HepG2 (cell line): ENCODE measurements at regions not wholly inside any gene's neighbourhood (a gene's known extent, or its start where the extent isn't known, plus 50 kb on each side); places are given as distances from the start of the nearest gene placed in this dataset.

Source experiments
- ATAC-seq: fragments of 200-7000 bp; cut with Tn5 transposase; 3 replicates; pipeline ENCODE4 v1.9.1; 2020; ENCODE audit warnings: mild to moderate bottlenecking, moderate library complexity
- BruUV-seq: library from RNA; stranded (reverse); fragments of 400-500 nt; replicated peaks from 2 replicates; lab custom pipeline; 2021; lab: Mats Ljungman, UMichigan
- CTCF ChIA-PET: fragments of 300-600 bp; formaldehyde crosslinking; extraction: SDS; loops from one replicate; lab custom pipeline; 2021; ENCODE audit warnings: low total read pairs, inconsistent platforms, low intra/inter-chr PET ratio; lab: Yijun Ruan, JAX
- POLR2A ChIA-PET: fragments of 350-600 bp; sonication (Branson Sonifier 250); formaldehyde crosslinking; loops from one replicate; lab custom pipeline; 2020; ENCODE audit warnings: antibody characterized with exemption, inconsistent platforms; lab: Yijun Ruan, JAX
- DNase-seq: peaks from one replicate; pipeline ENCODE4 v3.0.0-alpha.2; 2015; ENCODE audit warnings: low spot score
- FAIRE-seq: peaks from 3 replicates; lab custom pipeline; 2011; peaks lifted over from hg19 to GRCh38; lab: Jason Lieb, UNC
- H2AFZ ChIP-seq: one replicate; pipeline ENCODE4 v1.6.1; 2011; ENCODE audit warnings: low read length, inconsistent platforms
- H3K27ac ChIP-seq: fragments of 300-600 bp; 3 replicates; pipeline ENCODE4 v1.8.0; 2011; ENCODE audit warnings: mixed run types, mild to moderate bottlenecking, mixed read lengths, low read length, inconsistent platforms; ENCODE audit not compliant: insufficient read depth; ENCODE audit errors: extremely low read length
- H3K27me3 ChIP-seq, 2 experiments: fragments of 200-600 bp in 1 of 2; 2 replicates in 1 of 2; 3 replicates in 1 of 2; pipeline versions ENCODE4 v1.6.0 to v1.8.0; 2011; ENCODE audit warnings: low read length in 2 of 2, mild to moderate bottlenecking in 2 of 2, moderate library complexity in 2 of 2, inconsistent platforms in 1 of 2; ENCODE audit not compliant: insufficient read depth in 2 of 2, control insufficient read depth in 1 of 2
- H3K36me3 ChIP-seq, 2 experiments: fragments of 200-600 bp in 1 of 2; replicated peaks in 1 of 2; 2 replicates in 1 of 2; 3 replicates in 1 of 2; pipeline versions ENCODE4 v1.5.1 to v1.8.0; 2011; ENCODE audit warnings: low read length in 2 of 2, inconsistent platforms in 1 of 2; ENCODE audit not compliant: insufficient read depth in 2 of 2, control insufficient read depth in 1 of 2
- H3K4me1 ChIP-seq: 2 replicates; pipeline ENCODE4 v1.5.1; 2012; ENCODE audit warnings: low read length, inconsistent platforms; ENCODE audit not compliant: insufficient read depth
- H3K4me2 ChIP-seq: 2 replicates; pipeline ENCODE4 v1.6.0; 2011; ENCODE audit warnings: low read depth, low read length, inconsistent platforms
- H3K4me3 ChIP-seq, 3 experiments: fragments of 200-600 bp in 1 of 3; sonication (generic), shearing (Covaris generic) in 1 of 3; replicated peaks in 1 of 3; 2 replicates each; pipeline ENCODE4 v1.5.1; 2011 to 2016; ENCODE audit warnings: low read length in 3 of 3, inconsistent platforms in 2 of 3, low read depth in 2 of 3, mild to moderate bottlenecking in 2 of 3, control low read depth in 1 of 3, mixed read lengths in 1 of 3; ENCODE audit not compliant: insufficient read depth in 1 of 3
- H3K79me2 ChIP-seq: one replicate; pipeline ENCODE4 v1.6.1; 2011; ENCODE audit warnings: low read length, inconsistent platforms; ENCODE audit not compliant: insufficient read depth
- H3K9ac ChIP-seq: 2 replicates; pipeline ENCODE4 v1.6.0; 2011; ENCODE audit warnings: mild to moderate bottlenecking, low read depth, low read length, inconsistent platforms; ENCODE audit not compliant: insufficient read depth
- H3K9me3 ChIP-seq: 2 replicates; pipeline ENCODE4 v1.5.1; 2012; ENCODE audit warnings: mild to moderate bottlenecking, low read length
- H4K20me1 ChIP-seq: 2 replicates; pipeline ENCODE4 v1.6.0; 2011; ENCODE audit warnings: inconsistent platforms, mild to moderate bottlenecking, low read length, moderate library complexity; ENCODE audit not compliant: insufficient read depth
- NFAT5 ChIP-seq: sonication (generic); formaldehyde crosslinking; IDR thresholded peaks from 2 replicates; pipeline ENCODE4 v1.4.0; 2020; ENCODE audit warnings: missing genetic modification reagents
- NR2C2 ChIP-seq: sonication (generic); formaldehyde crosslinking; IDR thresholded peaks from 2 replicates; pipeline ENCODE4 v1.4.0; 2020; ENCODE audit warnings: missing genetic modification reagents, mild to moderate bottlenecking, moderate library complexity, borderline replicate concordance
- PLSCR1 ChIP-seq: sonication (generic); formaldehyde crosslinking; IDR thresholded peaks from 2 replicates; pipeline ENCODE4 v1.5.0; 2020; ENCODE audit warnings: missing genetic modification reagents, mild to moderate bottlenecking, borderline replicate concordance
- TCF7L2 ChIP-seq: IDR thresholded peaks from 2 replicates; pipeline ENCODE4 v1.6.1; 2011; ENCODE audit warnings: mild to moderate bottlenecking, low read depth, low read length, moderate library complexity
- ZBTB44 ChIP-seq: sonication (generic); formaldehyde crosslinking; IDR thresholded peaks from 2 replicates; pipeline ENCODE4 v1.4.0; 2020; ENCODE audit warnings: missing genetic modification reagents
- WGBS: methylation state at CpG from one replicate; pipeline ENCODE4 v1.1.6; 2017; ENCODE audit warnings: low lambda C conversion rate; 5-methylcytosine and 5-hydroxymethylcytosine counted together
- in situ Hi-C: cut with HindIII; loops from 2 replicates; pipeline ENCODE4 v1.10.0; 2017; ENCODE audit warnings: low pct_unique_long_range_greater_than_20kb; ENCODE audit not compliant: extremely low pct_ligation_motif_present
- intact Hi-C: fragments of 100-400 bp; cut with micrococcal nuclease; formaldehyde crosslinking; loops from one replicate; pipeline ENCODE4 v1.10.0; 2022; ENCODE audit not compliant: unreplicated experiment

- DNase-seq = no peak
- TF ChIP-seq PLSCR1 (CRISPR knock-in tag) = no peak
- no peak for TF ChIP-seq NFAT5 (CRISPR knock-in tag)
- no peak for TF ChIP-seq TCF7L2
- no peak for TF ChIP-seq NR2C2 (CRISPR knock-in tag)
- TF ChIP-seq ZBTB44 (CRISPR knock-in tag) = no peak
- no peak for FAIRE-seq
- H3K4me1 ChIP-seq = no peaks in the 10 kb centered on the region
- WGBS = 21% methylated on average over 3 of the region's 3 CpGs
- no peaks in the 10 kb centered on the region for H3K79me2 ChIP-seq
- intact Hi-C loops (no loop called here), in situ Hi-C loops (no loop called here)
- peaks cover 89% of the 10 kb centered on the region for H3K9me3 ChIP-seq
- ATAC-seq = no peak
- no TSS peak for BruUV-seq
- CTCF ChIA-PET = no interaction called here
- no peak overlapping the region for H3K9ac ChIP-seq
- H3K4me3 ChIP-seq = no peak overlapping the region
- no peak overlapping the region for H3K4me2 ChIP-seq
- H4K20me1 ChIP-seq = no peaks in the 10 kb centered on the region
- no peak overlapping the region for H2AFZ ChIP-seq
- no peak overlapping the region for H3K27ac ChIP-seq
- H3K36me3 ChIP-seq = no peaks in the 10 kb centered on the region
- POLR2A ChIA-PET = no interaction called here
- no peaks in the 10 kb centered on the region; a peak in 1 of 5 replicates for H3K27me3 ChIP-seq
Observed at GRCh38 chr18:55968550-55968949, 380.6 kb upstream of the TCF4 start.
